Retinal pigment epithelial cell (primary cell): ENCODE measurements at regions not wholly inside any gene's neighbourhood (a gene's known extent, or its start where the extent isn't known, plus 50 kb on each side); places are given as distances from the start of the nearest gene placed in this dataset.

Source experiments
- DNase-seq: peaks from one replicate; pipeline ENCODE4 v3.0.0-alpha.2; 2010; ENCODE audit warnings: low read depth
- H3K4me3 ChIP-seq: 2 replicates; pipeline ENCODE4 v1.5.1; 2011; ENCODE audit warnings: mild to moderate bottlenecking, low read length, control low read depth, moderate library complexity
- TF ChIP-seq, protein P1 (sequence below): conservative IDR thresholded peaks from 2 replicates; pipeline ENCODE4 v1.5.1; 2011; ENCODE audit warnings: low read depth, low read length, control low read depth, inconsistent platforms

DNA sequence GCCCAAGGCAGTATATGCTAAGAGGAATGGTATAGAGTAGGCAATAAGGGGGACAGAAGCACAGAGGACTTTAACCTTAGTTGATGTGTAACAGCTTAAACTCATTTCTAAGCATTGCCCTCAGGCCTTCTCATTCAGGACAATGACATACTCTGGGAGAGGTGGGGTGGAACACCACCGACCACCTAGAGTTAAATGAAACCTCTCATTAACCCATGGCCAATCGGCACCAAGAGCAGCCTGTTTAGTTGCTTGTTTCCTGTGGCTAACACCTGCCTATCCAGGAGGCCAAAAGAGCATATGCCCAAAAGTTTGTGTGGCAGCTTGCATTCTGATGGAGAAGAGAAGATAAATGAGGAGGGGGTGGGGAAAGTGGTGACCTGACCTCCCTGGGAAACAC, 50.0 kb downstream of the PABIR2 start:
- TF ChIP-seq, protein P1, sequence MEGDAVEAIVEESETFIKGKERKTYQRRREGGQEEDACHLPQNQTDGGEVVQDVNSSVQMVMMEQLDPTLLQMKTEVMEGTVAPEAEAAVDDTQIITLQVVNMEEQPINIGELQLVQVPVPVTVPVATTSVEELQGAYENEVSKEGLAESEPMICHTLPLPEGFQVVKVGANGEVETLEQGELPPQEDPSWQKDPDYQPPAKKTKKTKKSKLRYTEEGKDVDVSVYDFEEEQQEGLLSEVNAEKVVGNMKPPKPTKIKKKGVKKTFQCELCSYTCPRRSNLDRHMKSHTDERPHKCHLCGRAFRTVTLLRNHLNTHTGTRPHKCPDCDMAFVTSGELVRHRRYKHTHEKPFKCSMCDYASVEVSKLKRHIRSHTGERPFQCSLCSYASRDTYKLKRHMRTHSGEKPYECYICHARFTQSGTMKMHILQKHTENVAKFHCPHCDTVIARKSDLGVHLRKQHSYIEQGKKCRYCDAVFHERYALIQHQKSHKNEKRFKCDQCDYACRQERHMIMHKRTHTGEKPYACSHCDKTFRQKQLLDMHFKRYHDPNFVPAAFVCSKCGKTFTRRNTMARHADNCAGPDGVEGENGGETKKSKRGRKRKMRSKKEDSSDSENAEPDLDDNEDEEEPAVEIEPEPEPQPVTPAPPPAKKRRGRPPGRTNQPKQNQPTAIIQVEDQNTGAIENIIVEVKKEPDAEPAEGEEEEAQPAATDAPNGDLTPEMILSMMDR = no peak
- DNase-seq = no peak
- H3K4me3 ChIP-seq = no peak overlapping the region

DNA sequence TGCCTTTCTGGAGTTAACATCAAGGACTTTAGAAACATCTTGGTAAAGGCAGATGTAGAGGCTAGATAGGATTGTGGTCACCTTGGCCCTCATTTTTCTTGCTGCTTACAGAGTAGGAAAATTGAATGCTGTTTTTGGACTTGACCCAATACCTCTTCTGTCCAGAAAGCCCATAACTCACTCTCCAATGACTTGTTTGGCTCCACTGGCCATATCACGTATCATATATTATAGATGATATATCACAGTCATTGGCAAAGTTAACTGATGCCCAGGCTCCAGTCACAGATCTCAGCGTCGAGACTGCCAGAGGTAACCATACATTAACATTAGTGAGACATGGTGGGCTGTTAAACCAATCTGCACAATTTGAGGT, 50.6 kb downstream of the PABIR2 start:
- no peak overlapping the region for H3K4me3 ChIP-seq
- TF ChIP-seq, protein P1 = no peak
- DNase-seq = no peak

- TF ChIP-seq, protein P1 = no peak
- H3K4me3 ChIP-seq = no peak overlapping the region
- DNase-seq = no peak
Measured at GRCh38 chrX:134745636-134746409, 51.2 kb downstream of the PABIR2 start.

DNA sequence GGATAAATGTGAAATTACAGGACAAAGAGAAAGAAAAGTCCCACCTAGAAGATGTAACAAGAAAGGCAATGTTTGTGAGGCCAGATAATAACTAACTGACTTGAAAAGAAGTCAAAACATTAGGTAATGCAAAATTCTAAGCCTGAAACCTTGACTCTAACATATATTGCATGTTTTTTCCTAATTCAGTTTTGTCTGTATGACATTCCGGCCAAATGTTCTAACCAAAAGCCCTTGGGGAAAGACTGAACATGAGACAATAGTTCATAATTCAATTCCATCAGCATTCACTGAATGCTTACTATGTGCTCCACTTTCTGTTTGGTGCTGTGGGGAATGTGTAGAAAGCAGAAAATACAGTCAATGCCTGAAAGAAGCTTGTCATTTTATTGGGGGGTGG, 53.9 kb downstream of the PABIR2 start:
- no peak overlapping the region for H3K4me3 ChIP-seq
- DNase-seq = no peak

DNA sequence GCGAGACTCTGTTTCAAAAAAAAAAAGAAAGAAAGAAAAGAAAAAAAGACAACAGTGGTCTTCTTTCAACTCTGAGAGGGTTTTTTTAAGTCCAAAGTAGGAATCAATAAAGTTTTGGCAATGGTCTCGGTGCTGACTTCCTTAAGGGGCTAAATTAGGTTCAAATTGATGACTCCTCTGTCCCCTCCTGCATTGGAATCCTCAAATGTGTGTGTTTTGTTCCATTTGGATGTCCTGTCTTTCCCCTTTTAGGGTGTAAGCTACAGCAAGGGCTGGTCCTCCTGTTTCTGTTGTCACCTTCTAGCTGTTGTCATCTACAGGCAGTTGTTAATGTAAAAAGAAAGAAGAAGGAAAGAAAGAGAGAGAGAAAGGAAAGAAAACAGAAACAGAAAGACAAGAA, 54.4 kb downstream of the PABIR2 start:
- TF ChIP-seq, protein P1 = no peak
- H3K4me3 ChIP-seq = no peak overlapping the region
- no peak for DNase-seq

More for the DNA sequence above, 53.9 kb downstream of the PABIR2 start:
- TF ChIP-seq, protein P1 = no peak

DNA sequence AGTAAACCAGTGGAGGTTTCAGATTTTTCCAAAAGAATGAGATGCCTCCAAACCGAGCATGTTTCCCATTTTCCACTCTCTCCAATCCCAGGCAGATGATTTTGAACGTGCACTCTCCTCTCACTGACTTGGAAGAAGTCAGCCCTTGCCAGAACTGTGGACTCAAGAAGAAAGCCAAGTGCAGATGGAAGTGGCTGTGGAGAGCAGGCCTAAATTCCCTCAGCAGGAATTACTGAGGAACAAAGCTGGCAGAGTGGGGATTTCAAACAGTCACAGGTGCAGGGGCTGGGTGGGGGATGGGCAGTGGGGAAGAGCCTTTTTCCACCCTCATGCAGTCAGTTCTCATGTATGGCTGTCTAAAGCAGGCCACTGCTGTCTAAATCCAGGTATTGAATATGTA, 55.3 kb downstream of the PABIR2 start:
- TF ChIP-seq, protein P1 = no peak
- no peak for DNase-seq
- H3K4me3 ChIP-seq = no peak overlapping the region
